ENCODE measurements at regions not wholly inside any gene's neighbourhood (a gene's known extent, or its start where the extent isn't known, plus 50 kb on each side); places are given as distances from the start of the nearest gene placed in this dataset.

DNA sequence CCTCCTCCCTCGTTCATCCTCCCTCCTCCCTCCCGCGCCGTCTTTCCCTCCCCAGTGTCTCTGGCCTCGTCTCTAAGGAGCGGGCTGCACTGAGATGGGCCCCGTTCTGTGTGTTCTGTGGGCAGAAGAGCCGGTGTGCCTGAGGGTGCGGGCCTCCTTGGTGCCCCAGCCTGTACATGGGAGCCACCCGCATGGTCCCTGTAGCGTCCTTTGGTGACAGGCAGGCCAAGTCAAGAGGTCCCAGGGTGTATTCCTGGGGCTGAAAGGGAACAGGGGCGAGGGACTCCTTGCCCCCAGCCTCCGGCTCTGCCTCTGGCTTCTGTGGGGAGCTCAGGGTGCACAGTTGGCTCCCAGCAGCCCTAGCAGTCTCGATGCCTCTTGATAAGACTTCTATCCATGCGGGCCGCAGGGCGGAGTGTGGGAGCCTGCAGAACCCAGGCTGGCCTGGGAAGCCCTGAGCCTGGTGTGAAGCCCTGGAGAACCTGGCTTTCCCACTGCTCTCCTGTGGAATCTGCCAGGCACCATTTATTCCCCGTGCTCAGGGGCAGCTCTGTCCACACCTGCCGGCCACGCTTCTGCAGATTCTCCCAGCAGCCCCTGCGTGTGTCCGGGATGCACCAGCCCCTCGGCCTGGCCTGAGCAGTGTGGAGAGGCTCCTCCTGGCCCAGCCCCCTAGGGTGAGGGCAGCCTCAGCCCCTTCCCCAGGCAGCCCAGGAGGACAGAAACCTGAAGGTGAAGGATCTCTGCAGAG, 181.3 kb downstream of the KIF26A start:
- no peaks in the 10 kb centered on the region for H3K27me3 ChIP-seq (ENCODE audit: insufficient read depth)
- no peak overlapping the region for H2AFZ ChIP-seq (ENCODE audit: low read depth)
- no peak overlapping the region for H3K4me2 ChIP-seq
- WGBS (ENCODE audit: low lambda C conversion rate), result 58% methylated on average over 8 of the region's 23 CpGs
- ChIA-PET CTCF (interaction anchor here (1.0 to 1.4 kb wide), 2 partner anchors 12 to 20 kb away, joined by 3 read pairs; no protein-coding TSS in a partner anchor), POLR2A (no interaction called here)
- H3F3A ChIP-seq (replicated peaks; ENCODE audit: insufficient read depth), result no peaks in the 10 kb centered on the region
- H4K20me1 ChIP-seq (ENCODE audit: insufficient read depth), result no peaks in the 10 kb centered on the region
- no peaks in the 10 kb centered on the region for H3K9me3 ChIP-seq
- H3K36me3 ChIP-seq (replicated peaks in 1 of 2; ENCODE audit: control insufficient read depth in 1 of 2, insufficient read depth in 2 of 2, low read length in 1 of 2), result no peaks in the 10 kb centered on the region
- no peak for TF ChIP-seq ELF1 (IDR thresholded peaks at IDR 0.05)
- no peak for TF ChIP-seq MEF2A (IDR thresholded peaks at IDR 0.05; ENCODE audit: borderline replicate concordance, low read depth)
- no peak for TF ChIP-seq IRF3 (IDR thresholded peaks at IDR 0.05; ENCODE audit: low read depth, low read length)
- TF ChIP-seq TCF12 (IDR thresholded peaks at IDR 0.05), result no peak
- no peak for TF ChIP-seq TEAD4 (IDR thresholded peaks at IDR 0.05; ENCODE audit: borderline replicate concordance, insufficient read depth)
- no peak for TF ChIP-seq CHD2 (IDR thresholded peaks at IDR 0.05; ENCODE audit: low read length, partially characterized antibody)
- no peak overlapping the region for H3K4me3 ChIP-seq (ENCODE audit: low read depth in 2 of 2, low read length in 1 of 2)
- no peaks in the 10 kb centered on the region for H3K9me2 ChIP-seq
- no peak for DNase-seq
- H3K4me1 ChIP-seq (ENCODE audit: control insufficient read depth in 1 of 2, insufficient read depth in 2 of 2, low read depth in 1 of 2, low read length in 1 of 2), result peaks cover 0 to 13% of the 10 kb centered on the region in 2 experiments; a peak in 1 of 4 replicates
- no peaks in the 10 kb centered on the region for H3K79me2 ChIP-seq (ENCODE audit: insufficient read depth)
- no peak overlapping the region for H3K27ac ChIP-seq (ENCODE audit: low read depth in 2 of 2, low read length in 1 of 2)
- no peak overlapping the region for H3K9ac ChIP-seq

GRCh38 chr14:104320611-104321086, 182.3 kb downstream of the KIF26A start:
- Histone ChIP-seq H3K4me3 (ENCODE audit: low read depth in 2 of 2, low read length in 1 of 2) (no peak overlapping the region), H4K20me1 (ENCODE audit: insufficient read depth) (no peaks in the 10 kb centered on the region), H3K27ac (ENCODE audit: low read depth in 2 of 2, low read length in 1 of 2) (no peak overlapping the region), H3K79me2 (ENCODE audit: insufficient read depth) (no peaks in the 10 kb centered on the region), H3K9me2 (no peaks in the 10 kb centered on the region), H3K4me2 (no peak overlapping the region), H3F3A (replicated peaks; ENCODE audit: insufficient read depth) (no peaks in the 10 kb centered on the region), H3K9me3 (no peaks in the 10 kb centered on the region), H2AFZ (ENCODE audit: low read depth) (no peak overlapping the region), H3K27me3 (ENCODE audit: insufficient read depth) (no peaks in the 10 kb centered on the region), H3K36me3 (replicated peaks in 1 of 2; ENCODE audit: control insufficient read depth in 1 of 2, insufficient read depth in 2 of 2, low read length in 1 of 2) (no peaks in the 10 kb centered on the region), H3K9ac (no peak overlapping the region), H3K4me1 (ENCODE audit: control insufficient read depth in 1 of 2, insufficient read depth in 2 of 2, low read depth in 1 of 2, low read length in 1 of 2) (peaks cover 0 to 13% of the 10 kb centered on the region in 2 experiments; a peak in 1 of 4 replicates)
- 42% methylated on average over 9 of the region's 20 CpGs for WGBS (ENCODE audit: low lambda C conversion rate)
- DNase-seq, result no peak
- POLR2A ChIA-PET, result no interaction called here
- TF ChIP-seq TEAD4 (IDR thresholded peaks at IDR 0.05; ENCODE audit: borderline replicate concordance, insufficient read depth), result no peak
- TF ChIP-seq NFIC (IDR thresholded peaks at IDR 0.05; ENCODE audit: borderline replicate concordance), result no peak
- no peak for TF ChIP-seq SIN3A (IDR thresholded peaks at IDR 0.05; ENCODE audit: borderline replicate concordance, low read depth, low read length)
- TF ChIP-seq CHD2 (IDR thresholded peaks at IDR 0.05; ENCODE audit: low read length, partially characterized antibody), result no peak
- TF ChIP-seq REST (IDR thresholded peaks at IDR 0.05; ENCODE audit: low read depth, low read length), result no peak
- no peak for TF ChIP-seq USF1 (IDR thresholded peaks at IDR 0.05; ENCODE audit: borderline replicate concordance, low read depth)
- no peak for TF ChIP-seq JUND (IDR thresholded peaks at IDR 0.05)
- no peak for TF ChIP-seq CTCF (IDR thresholded peaks at IDR 0.05)
- no peak for TF ChIP-seq POLR2AphosphoS5 (IDR thresholded peaks at IDR 0.05; ENCODE audit: low read depth, low read length)
- TF ChIP-seq PBX3 (IDR thresholded peaks at IDR 0.05), result no peak
- no peak for TF ChIP-seq GABPA (IDR thresholded peaks at IDR 0.05; ENCODE audit: low read depth)
- no peak for TF ChIP-seq SMC3 (IDR thresholded peaks at IDR 0.05; ENCODE audit: low read depth, low read length)
- CTCF ChIA-PET, result interaction anchor here (1.4 kb wide), 1 partner anchor 19 kb away, joined by 3 read pairs; no protein-coding TSS in a partner anchor

All from SK-N-SH (cell line).